ENCODE measurements at regions not wholly inside any gene's neighbourhood (a gene's known extent, or its start where the extent isn't known, plus 50 kb on each side); places are given as distances from the start of the nearest gene placed in this dataset.

DNA sequence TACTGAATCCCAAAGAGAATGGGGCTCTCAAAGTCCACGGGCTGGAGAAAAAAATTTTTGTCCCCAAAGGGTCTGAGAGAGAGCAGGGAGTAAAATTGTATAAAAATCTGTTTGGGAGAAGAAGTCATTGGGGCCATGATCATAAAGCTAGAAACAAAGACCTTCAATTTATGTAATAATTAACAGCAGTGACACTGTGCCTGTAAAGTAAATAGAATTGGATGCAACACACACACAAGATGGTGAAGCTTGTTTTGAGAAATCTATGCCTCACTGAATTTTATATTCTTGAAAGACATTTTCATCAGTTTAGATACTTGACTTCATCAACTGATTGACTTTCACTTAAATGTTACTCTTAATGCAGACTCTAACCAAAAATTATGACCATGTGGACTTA lies 600.5 kb upstream of the ADAMTS5 start:
- Mint-ChIP-seq H3K27ac (ENCODE audit: unreplicated experiment) (no peak overlapping the region), H3K36me3 (ENCODE audit: insufficient read depth, unreplicated experiment) (no peaks in the 10 kb centered on the region), H3K4me1 (ENCODE audit: low read depth, unreplicated experiment) (no peaks in the 10 kb centered on the region), H3K4me3 (ENCODE audit: unreplicated experiment) (no peak overlapping the region), H3K27me3 (ENCODE audit: insufficient read depth, unreplicated experiment) (no peaks in the 10 kb centered on the region), H3K9me3 (ENCODE audit: unreplicated experiment) (no peaks in the 10 kb centered on the region)
- Histone ChIP-seq H3K36me3 (ENCODE audit: control insufficient read depth, insufficient read depth, low read length) (no peaks in the 10 kb centered on the region), H3K4me3 (ENCODE audit: low read depth, low read length) (no peak overlapping the region), H3K27me3 (replicated peaks; ENCODE audit: control insufficient read depth, insufficient read depth, low read length) (no peaks in the 10 kb centered on the region), H3K4me1 (no peaks in the 10 kb centered on the region), H3K9me3 (no peaks in the 10 kb centered on the region)
- BruUV-seq (replicated peaks) = no TSS peak
- DNase-seq = no peak
- CTCF ChIA-PET = no interaction called here
- no peak for TF ChIP-seq CTCF (IDR thresholded peaks at IDR 0.05; ENCODE audit: insufficient read depth in 1 of 2, low read depth in 1 of 2, low read length in 1 of 2, severe bottlenecking in 1 of 2, unreplicated experiment in 1 of 2)
- intact Hi-C loops (cut with micrococcal nuclease; ENCODE audit: unreplicated experiment) = loop anchor here (10.0 kb wide), 1 partner anchor 487 kb away; no protein-coding TSS in a partner anchor
- POLR2A ChIA-PET = no interaction called here

DNA sequence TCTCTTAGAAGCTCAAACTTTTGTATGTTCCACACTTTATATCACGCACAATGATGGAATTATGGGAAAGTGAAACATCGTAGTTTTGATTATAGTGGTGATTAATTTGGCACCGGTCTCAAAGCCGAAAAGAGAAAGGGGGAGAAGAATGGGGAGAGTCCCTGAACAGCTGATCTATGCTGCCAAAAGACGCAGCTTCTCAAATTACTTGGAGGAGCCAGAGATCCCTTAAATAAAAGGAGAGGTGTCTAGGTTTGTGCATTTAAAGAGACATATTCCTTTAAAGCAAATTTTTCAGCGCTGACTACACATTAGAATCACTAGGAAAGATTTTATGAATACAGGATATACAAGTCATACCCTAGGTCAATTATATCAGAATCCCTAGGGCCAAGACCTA lies 599.6 kb upstream of the ADAMTS5 start:
- H3K4me1 Mint-ChIP-seq (ENCODE audit: low read depth, unreplicated experiment) = no peaks in the 10 kb centered on the region
- no peaks in the 10 kb centered on the region for H3K36me3 Mint-ChIP-seq (ENCODE audit: insufficient read depth, unreplicated experiment)
- H3K4me3 Mint-ChIP-seq (ENCODE audit: unreplicated experiment) = no peak overlapping the region
- ChIA-PET POLR2A (no interaction called here), CTCF (no interaction called here)
- no peaks in the 10 kb centered on the region for H3K9me3 Mint-ChIP-seq (ENCODE audit: unreplicated experiment)
- H3K9me3 ChIP-seq = no peaks in the 10 kb centered on the region
- no peak for TF ChIP-seq CTCF (IDR thresholded peaks at IDR 0.05; ENCODE audit: insufficient read depth in 1 of 2, low read depth in 1 of 2, low read length in 1 of 2, severe bottlenecking in 1 of 2, unreplicated experiment in 1 of 2)
- no peaks in the 10 kb centered on the region for H3K36me3 ChIP-seq (ENCODE audit: control insufficient read depth, insufficient read depth, low read length)
- no peak overlapping the region for H3K4me3 ChIP-seq (ENCODE audit: low read depth, low read length)
- H3K27me3 ChIP-seq (replicated peaks; ENCODE audit: control insufficient read depth, insufficient read depth, low read length) = no peaks in the 10 kb centered on the region
- H3K27me3 Mint-ChIP-seq (ENCODE audit: insufficient read depth, unreplicated experiment) = no peaks in the 10 kb centered on the region
- no peak overlapping the region for H3K27ac Mint-ChIP-seq (ENCODE audit: unreplicated experiment)
- no TSS peak for BruUV-seq (replicated peaks)
- no peaks in the 10 kb centered on the region for H3K4me1 ChIP-seq
- intact Hi-C loops (cut with micrococcal nuclease; ENCODE audit: unreplicated experiment) = loop anchor here (10.0 kb wide), 1 partner anchor 488 kb away; no protein-coding TSS in a partner anchor
- no peak for DNase-seq

- Mint-ChIP-seq H3K27me3 (ENCODE audit: insufficient read depth, unreplicated experiment) (no peaks in the 10 kb centered on the region), H3K36me3 (ENCODE audit: insufficient read depth, unreplicated experiment) (no peaks in the 10 kb centered on the region), H3K9me3 (ENCODE audit: unreplicated experiment) (no peaks in the 10 kb centered on the region), H3K27ac (ENCODE audit: unreplicated experiment) (no peak overlapping the region), H3K4me1 (ENCODE audit: low read depth, unreplicated experiment) (no peaks in the 10 kb centered on the region), H3K4me3 (ENCODE audit: unreplicated experiment) (no peak overlapping the region)
- Histone ChIP-seq H3K27me3 (replicated peaks; ENCODE audit: control insufficient read depth, insufficient read depth, low read length) (no peaks in the 10 kb centered on the region), H3K36me3 (ENCODE audit: control insufficient read depth, insufficient read depth, low read length) (no peaks in the 10 kb centered on the region), H3K9me3 (no peaks in the 10 kb centered on the region), H3K4me1 (no peaks in the 10 kb centered on the region), H3K4me3 (ENCODE audit: low read depth, low read length) (no peak overlapping the region)
- no peak for DNase-seq
- no TSS peak for BruUV-seq (replicated peaks)
- no peak for TF ChIP-seq CTCF (IDR thresholded peaks at IDR 0.05; ENCODE audit: insufficient read depth in 1 of 2, low read depth in 1 of 2, low read length in 1 of 2, severe bottlenecking in 1 of 2, unreplicated experiment in 1 of 2)
- intact Hi-C loops (cut with micrococcal nuclease; ENCODE audit: unreplicated experiment) = loop anchor here (2.0 to 10.0 kb wide), 2 partner anchors 135 to 489 kb away; no protein-coding TSS in a partner anchor
- POLR2A ChIA-PET = no interaction called here
- CTCF ChIA-PET = interaction anchor here (0.6 to 1.3 kb wide), 6 partner anchors 57 to 1180 kb away, joined by 3 to 4 read pairs (median 3); no protein-coding TSS in a partner anchor
Measured at GRCh38 chr21:27565364-27565763, 598.5 kb upstream of the ADAMTS5 start.

All from Caco-2 (cell line).